HepG2 (cell line): ENCODE measurements at regions not wholly inside any gene's neighbourhood (a gene's known extent, or its start where the extent isn't known, plus 50 kb on each side); places are given as distances from the start of the nearest gene placed in this dataset.

Experiments
- ATAC-seq: fragments of 200-7000 bp; cut with Tn5 transposase; 3 replicates; pipeline ENCODE4 v1.9.1; 2020; ENCODE audit warnings: mild to moderate bottlenecking, moderate library complexity
- BruUV-seq: library from RNA; stranded (reverse); fragments of 400-500 nt; replicated peaks from 2 replicates; lab custom pipeline; 2021; lab: Mats Ljungman, UMichigan
- CTCF ChIA-PET: fragments of 300-600 bp; formaldehyde crosslinking; extraction: SDS; loops from one replicate; lab custom pipeline; 2021; ENCODE audit warnings: low total read pairs, inconsistent platforms, low intra/inter-chr PET ratio; lab: Yijun Ruan, JAX
- POLR2A ChIA-PET: fragments of 350-600 bp; sonication (Branson Sonifier 250); formaldehyde crosslinking; loops from one replicate; lab custom pipeline; 2020; ENCODE audit warnings: antibody characterized with exemption, inconsistent platforms; lab: Yijun Ruan, JAX
- DNase-seq: peaks from one replicate; pipeline ENCODE4 v3.0.0-alpha.2; 2015; ENCODE audit warnings: low spot score
- FAIRE-seq: peaks from 3 replicates; lab custom pipeline; 2011; peaks lifted over from hg19 to GRCh38; lab: Jason Lieb, UNC
- H2AFZ ChIP-seq: one replicate; pipeline ENCODE4 v1.6.1; 2011; ENCODE audit warnings: low read length, inconsistent platforms
- H3K27ac ChIP-seq: fragments of 300-600 bp; 3 replicates; pipeline ENCODE4 v1.8.0; 2011; ENCODE audit warnings: mixed run types, mild to moderate bottlenecking, mixed read lengths, low read length, inconsistent platforms; ENCODE audit not compliant: insufficient read depth; ENCODE audit errors: extremely low read length
- H3K27me3 ChIP-seq, 2 experiments: fragments of 200-600 bp in 1 of 2; 2 replicates in 1 of 2; 3 replicates in 1 of 2; pipeline versions ENCODE4 v1.6.0 to v1.8.0; 2011; ENCODE audit warnings: low read length in 2 of 2, mild to moderate bottlenecking in 2 of 2, moderate library complexity in 2 of 2, inconsistent platforms in 1 of 2; ENCODE audit not compliant: insufficient read depth in 2 of 2, control insufficient read depth in 1 of 2
- H3K36me3 ChIP-seq, 2 experiments: fragments of 200-600 bp in 1 of 2; replicated peaks in 1 of 2; 2 replicates in 1 of 2; 3 replicates in 1 of 2; pipeline versions ENCODE4 v1.5.1 to v1.8.0; 2011; ENCODE audit warnings: low read length in 2 of 2, inconsistent platforms in 1 of 2; ENCODE audit not compliant: insufficient read depth in 2 of 2, control insufficient read depth in 1 of 2
- H3K4me1 ChIP-seq: 2 replicates; pipeline ENCODE4 v1.5.1; 2012; ENCODE audit warnings: low read length, inconsistent platforms; ENCODE audit not compliant: insufficient read depth
- H3K4me2 ChIP-seq: 2 replicates; pipeline ENCODE4 v1.6.0; 2011; ENCODE audit warnings: low read depth, low read length, inconsistent platforms
- H3K4me3 ChIP-seq, 3 experiments: fragments of 200-600 bp in 1 of 3; sonication (generic), shearing (Covaris generic) in 1 of 3; replicated peaks in 1 of 3; 2 replicates each; pipeline ENCODE4 v1.5.1; 2011 to 2016; ENCODE audit warnings: low read length in 3 of 3, inconsistent platforms in 2 of 3, low read depth in 2 of 3, mild to moderate bottlenecking in 2 of 3, control low read depth in 1 of 3, mixed read lengths in 1 of 3; ENCODE audit not compliant: insufficient read depth in 1 of 3
- H3K79me2 ChIP-seq: one replicate; pipeline ENCODE4 v1.6.1; 2011; ENCODE audit warnings: low read length, inconsistent platforms; ENCODE audit not compliant: insufficient read depth
- H3K9ac ChIP-seq: 2 replicates; pipeline ENCODE4 v1.6.0; 2011; ENCODE audit warnings: mild to moderate bottlenecking, low read depth, low read length, inconsistent platforms; ENCODE audit not compliant: insufficient read depth
- H3K9me3 ChIP-seq: 2 replicates; pipeline ENCODE4 v1.5.1; 2012; ENCODE audit warnings: mild to moderate bottlenecking, low read length
- H4K20me1 ChIP-seq: 2 replicates; pipeline ENCODE4 v1.6.0; 2011; ENCODE audit warnings: inconsistent platforms, mild to moderate bottlenecking, low read length, moderate library complexity; ENCODE audit not compliant: insufficient read depth
- ARNT ChIP-seq: fragments of 450-650 bp; IDR thresholded peaks from 2 replicates; pipeline ENCODE4 v1.6.1; 2017
- DMAP1 ChIP-seq: IDR thresholded peaks from 2 replicates; pipeline ENCODE4 v1.6.1; 2016
- GABPA ChIP-seq, 2 experiments: IDR thresholded peaks; 2 replicates each; pipeline ENCODE4 v1.6.1; 2011 to 2016; ENCODE audit warnings: low read depth in 2 of 2, low read length in 1 of 2, missing biosample characterization in 1 of 2, missing genetic modification characterization in 1 of 2
- HNRNPH1 ChIP-seq: fragments of 200-400 bp; formaldehyde crosslinking; optimal IDR thresholded peaks from 2 replicates; pipeline ENCODE3; 2017; ENCODE audit warnings: mild to moderate bottlenecking, low read depth, low read length
- MAF1 ChIP-seq: sonication (generic); formaldehyde crosslinking; IDR thresholded peaks from 2 replicates; pipeline ENCODE4 v1.5.0; 2020; ENCODE audit warnings: missing genetic modification reagents, borderline replicate concordance
- NFATC3 ChIP-seq: sonication (generic); formaldehyde crosslinking; IDR thresholded peaks from 2 replicates; pipeline ENCODE4 v1.5.1; 2020; ENCODE audit warnings: mild to moderate bottlenecking, missing genetic modification reagents
- PREB ChIP-seq: sonication (generic); formaldehyde crosslinking; IDR thresholded peaks from 2 replicates; pipeline ENCODE4 v1.4.0; 2020; ENCODE audit warnings: missing genetic modification reagents
- RAD21 ChIP-seq: fragments of 450-650 bp; formaldehyde crosslinking; IDR thresholded peaks from 2 replicates; pipeline ENCODE4 v1.5.0; 2020; ENCODE audit warnings: mild to moderate bottlenecking
- RBAK ChIP-seq: sonication (generic); formaldehyde crosslinking; IDR thresholded peaks from 2 replicates; pipeline ENCODE4 v1.5.1; 2020; ENCODE audit warnings: mild to moderate bottlenecking, missing genetic modification reagents
- RNF2 ChIP-seq: fragments of 450-650 bp; conservative IDR thresholded peaks from 2 replicates; pipeline ENCODE4 v1.6.1; 2016; ENCODE audit warnings: low read depth
- SCMH1 ChIP-seq: sonication (generic); formaldehyde crosslinking; IDR thresholded peaks from 2 replicates; pipeline ENCODE4 v1.9.0; 2021; ENCODE audit warnings: missing genetic modification reagents, mild to moderate bottlenecking, borderline replicate concordance
- TBX2 ChIP-seq: sonication (generic); formaldehyde crosslinking; IDR thresholded peaks from 2 replicates; pipeline ENCODE4 v1.5.0; 2020; ENCODE audit warnings: missing genetic modification reagents, mild to moderate bottlenecking, borderline replicate concordance
- ZBTB1 ChIP-seq: sonication (generic); formaldehyde crosslinking; IDR thresholded peaks from 2 replicates; pipeline ENCODE4 v1.4.0; 2020; ENCODE audit warnings: missing genetic modification reagents, borderline replicate concordance
- ZBTB7A ChIP-seq: sonication (generic); formaldehyde crosslinking; IDR thresholded peaks from 2 replicates; pipeline ENCODE4 v1.8.0; 2022; ENCODE audit warnings: mild to moderate bottlenecking, missing genetic modification reagents
- ZFP82 ChIP-seq: sonication (generic); formaldehyde crosslinking; IDR thresholded peaks from 2 replicates; pipeline ENCODE4 v1.5.1; 2020; ENCODE audit warnings: mild to moderate bottlenecking, missing genetic modification reagents, borderline replicate concordance
- ZNF121 ChIP-seq: sonication (generic); formaldehyde crosslinking; IDR thresholded peaks from 2 replicates; pipeline ENCODE4 v1.5.0; 2020; ENCODE audit warnings: mild to moderate bottlenecking, missing genetic modification reagents
- ZNF577 ChIP-seq: sonication (generic); formaldehyde crosslinking; IDR thresholded peaks from 2 replicates; pipeline ENCODE4 v1.4.0; 2020; ENCODE audit warnings: mild to moderate bottlenecking, low read depth, missing genetic modification reagents, borderline replicate concordance
- ZNF724P ChIP-seq: sonication (generic); formaldehyde crosslinking; IDR thresholded peaks from 2 replicates; pipeline ENCODE4 v1.8.0; 2022; ENCODE audit warnings: missing genetic modification reagents, borderline replicate concordance
- ZNF766 ChIP-seq: sonication (generic); formaldehyde crosslinking; IDR thresholded peaks from 2 replicates; pipeline ENCODE4 v1.5.0; 2020; ENCODE audit warnings: missing genetic modification reagents, borderline replicate concordance
- ZSCAN22 ChIP-seq: sonication (generic); formaldehyde crosslinking; IDR thresholded peaks from 2 replicates; pipeline ENCODE4 v1.4.0; 2020; ENCODE audit warnings: mild to moderate bottlenecking, missing genetic modification reagents
- WGBS: methylation state at CpG from one replicate; pipeline ENCODE4 v1.1.6; 2017; ENCODE audit warnings: low lambda C conversion rate; 5-methylcytosine and 5-hydroxymethylcytosine counted together
- in situ Hi-C: cut with HindIII; loops from 2 replicates; pipeline ENCODE4 v1.10.0; 2017; ENCODE audit warnings: low pct_unique_long_range_greater_than_20kb; ENCODE audit not compliant: extremely low pct_ligation_motif_present
- intact Hi-C: fragments of 100-400 bp; cut with micrococcal nuclease; formaldehyde crosslinking; loops from one replicate; pipeline ENCODE4 v1.10.0; 2022; ENCODE audit not compliant: unreplicated experiment
- TF ChIP-seq, protein P1 (sequence below): IDR thresholded peaks from 2 replicates; pipeline ENCODE4 v1.6.1; 2016; ENCODE audit warnings: low read depth

- TF ChIP-seq ZNF724P (CRISPR knock-in tag) (no peak), GABPA (IDR thresholded peaks at IDR 0.05; ENCODE audit: low read depth, low read length) (no peak), GABPA (CRISPR knock-in tag; IDR thresholded peaks at IDR 0.05; ENCODE audit: low read depth) (no peak), ZNF577 (no peak), RAD21 (no peak), ARNT (no peak)
Observed at GRCh38 chr2:43054367-43054766, 172.0 kb downstream of the ZFP36L2 start (continued).

- Histone ChIP-seq H3K79me2 (no peaks in the 10 kb centered on the region), H3K4me3 (no peak overlapping the region), H3K9me3 (no peaks in the 10 kb centered on the region), H3K27ac (no peak overlapping the region), H2AFZ (no peak overlapping the region), H3K36me3 (no peaks in the 10 kb centered on the region), H4K20me1 (no peaks in the 10 kb centered on the region), H3K27me3 (no peaks in the 10 kb centered on the region), H3K4me2 (no peak overlapping the region), H3K4me1 (peaks cover 70% of the 10 kb centered on the region), H3K9ac (no peak overlapping the region)
- 98% methylated on average over 1 of the region's 1 CpG for WGBS
- BruUV-seq = no TSS peak
- ATAC-seq (no peak), FAIRE-seq (peak; percentile 8), DNase-seq (no peak)
- ChIA-PET CTCF (no interaction called here), POLR2A (interaction anchor here (1.7 kb wide), 1 partner anchor 48 kb away, joined by 6 read pairs; no protein-coding TSS in a partner anchor)
- intact Hi-C loops = no loop called here
- in situ Hi-C loops = no loop called here
- TF ChIP-seq, protein P1, sequence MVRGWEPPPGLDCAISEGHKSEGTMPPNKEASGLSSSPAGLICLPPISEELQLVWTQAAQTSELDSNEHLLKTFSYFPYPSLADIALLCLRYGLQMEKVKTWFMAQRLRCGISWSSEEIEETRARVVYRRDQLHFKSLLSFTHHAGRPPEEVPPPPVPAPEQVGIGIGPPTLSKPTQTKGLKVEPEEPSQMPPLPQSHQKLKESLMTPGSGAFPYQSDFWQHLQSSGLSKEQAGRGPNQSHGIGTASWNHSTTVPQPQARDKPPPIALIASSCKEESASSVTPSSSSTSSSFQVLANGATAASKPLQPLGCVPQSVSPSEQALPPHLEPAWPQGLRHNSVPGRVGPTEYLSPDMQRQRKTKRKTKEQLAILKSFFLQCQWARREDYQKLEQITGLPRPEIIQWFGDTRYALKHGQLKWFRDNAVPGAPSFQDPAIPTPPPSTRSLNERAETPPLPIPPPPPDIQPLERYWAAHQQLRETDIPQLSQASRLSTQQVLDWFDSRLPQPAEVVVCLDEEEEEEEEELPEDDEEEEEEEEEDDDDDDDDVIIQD (CRISPR knock-in tag) = no peak
- TF ChIP-seq HNRNPH1 = no peak
- TF ChIP-seq NFATC3 (CRISPR knock-in tag) = no peak
- TF ChIP-seq ZBTB7A (CRISPR knock-in tag) = no peak
- TF ChIP-seq ZBTB1 (CRISPR knock-in tag) = no peak
- TF ChIP-seq SCMH1 (CRISPR knock-in tag) = no peak
- TF ChIP-seq RNF2 = no peak
- no peak for TF ChIP-seq ZSCAN22 (CRISPR knock-in tag)
- no peak for TF ChIP-seq ZFP82 (CRISPR knock-in tag)
- no peak for TF ChIP-seq RBAK (CRISPR knock-in tag)
- no peak for TF ChIP-seq TBX2 (CRISPR knock-in tag)
- TF ChIP-seq ZNF766 (CRISPR knock-in tag) = no peak
- TF ChIP-seq PREB (CRISPR knock-in tag) = no peak
- no peak for TF ChIP-seq DMAP1 (CRISPR knock-in tag)
- TF ChIP-seq ZNF121 (CRISPR knock-in tag) = no peak
- TF ChIP-seq MAF1 (CRISPR knock-in tag) = no peak
Observed at GRCh38 chr2:43052944-43053306, 173.5 kb downstream of the ZFP36L2 start.
